GM12878 (cell line): ENCODE measurements at regions not wholly inside any gene's neighbourhood (a gene's known extent, or its start where the extent isn't known, plus 50 kb on each side); places are given as distances from the start of the nearest gene placed in this dataset.

Experiments used
- ZBTB4 ChIP-seq: fragments of 450-650 bp; formaldehyde crosslinking; IDR thresholded peaks from 2 replicates; pipeline ENCODE4 v1.4.0; 2022; ENCODE audit warnings: mild to moderate bottlenecking, moderate library complexity
- TF ChIP-seq, protein P1 (sequence below): fragments of 450-650 bp; IDR thresholded peaks from 2 replicates; pipeline ENCODE4 v1.6.1; 2017; ENCODE audit warnings: low read depth, mild to moderate bottlenecking, moderate library complexity
- TF ChIP-seq, protein P2 (sequence below), 3 experiments: IDR thresholded peaks in 2 of 3; conservative IDR thresholded peaks in 1 of 3; 2 replicates each; pipeline ENCODE4 v1.5.1; 2011; ENCODE audit warnings: low read depth in 3 of 3, low read length in 3 of 3, mild to moderate bottlenecking in 3 of 3, control low read depth in 2 of 3, moderate library complexity in 2 of 3, inconsistent platforms in 1 of 3, mixed read lengths in 1 of 3; ENCODE audit not compliant: control insufficient read depth in 2 of 3, insufficient read depth in 1 of 3; ENCODE audit errors: extremely low read depth in 1 of 3

GRCh38 chr5:35513612-35514011 is 104.1 kb upstream of the SPEF2 start:
- TF ChIP-seq, protein P1, sequence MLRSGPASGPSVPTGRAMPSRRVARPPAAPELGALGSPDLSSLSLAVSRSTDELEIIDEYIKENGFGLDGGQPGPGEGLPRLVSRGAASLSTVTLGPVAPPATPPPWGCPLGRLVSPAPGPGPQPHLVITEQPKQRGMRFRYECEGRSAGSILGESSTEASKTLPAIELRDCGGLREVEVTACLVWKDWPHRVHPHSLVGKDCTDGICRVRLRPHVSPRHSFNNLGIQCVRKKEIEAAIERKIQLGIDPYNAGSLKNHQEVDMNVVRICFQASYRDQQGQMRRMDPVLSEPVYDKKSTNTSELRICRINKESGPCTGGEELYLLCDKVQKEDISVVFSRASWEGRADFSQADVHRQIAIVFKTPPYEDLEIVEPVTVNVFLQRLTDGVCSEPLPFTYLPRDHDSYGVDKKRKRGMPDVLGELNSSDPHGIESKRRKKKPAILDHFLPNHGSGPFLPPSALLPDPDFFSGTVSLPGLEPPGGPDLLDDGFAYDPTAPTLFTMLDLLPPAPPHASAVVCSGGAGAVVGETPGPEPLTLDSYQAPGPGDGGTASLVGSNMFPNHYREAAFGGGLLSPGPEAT, result no peak
- no peak for TF ChIP-seq ZBTB4 (CRISPR knock-in tag)
- TF ChIP-seq, protein P2, sequence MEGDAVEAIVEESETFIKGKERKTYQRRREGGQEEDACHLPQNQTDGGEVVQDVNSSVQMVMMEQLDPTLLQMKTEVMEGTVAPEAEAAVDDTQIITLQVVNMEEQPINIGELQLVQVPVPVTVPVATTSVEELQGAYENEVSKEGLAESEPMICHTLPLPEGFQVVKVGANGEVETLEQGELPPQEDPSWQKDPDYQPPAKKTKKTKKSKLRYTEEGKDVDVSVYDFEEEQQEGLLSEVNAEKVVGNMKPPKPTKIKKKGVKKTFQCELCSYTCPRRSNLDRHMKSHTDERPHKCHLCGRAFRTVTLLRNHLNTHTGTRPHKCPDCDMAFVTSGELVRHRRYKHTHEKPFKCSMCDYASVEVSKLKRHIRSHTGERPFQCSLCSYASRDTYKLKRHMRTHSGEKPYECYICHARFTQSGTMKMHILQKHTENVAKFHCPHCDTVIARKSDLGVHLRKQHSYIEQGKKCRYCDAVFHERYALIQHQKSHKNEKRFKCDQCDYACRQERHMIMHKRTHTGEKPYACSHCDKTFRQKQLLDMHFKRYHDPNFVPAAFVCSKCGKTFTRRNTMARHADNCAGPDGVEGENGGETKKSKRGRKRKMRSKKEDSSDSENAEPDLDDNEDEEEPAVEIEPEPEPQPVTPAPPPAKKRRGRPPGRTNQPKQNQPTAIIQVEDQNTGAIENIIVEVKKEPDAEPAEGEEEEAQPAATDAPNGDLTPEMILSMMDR (IDR thresholded peaks at IDR 0.05 in 2 of 3, conservative IDR thresholded peaks at IDR 0.05 in 1 of 3; ENCODE audit: control insufficient read depth in 2 of 3, extremely low read depth in 1 of 3, insufficient read depth in 1 of 3, low read depth in 3 of 3, low read length in 3 of 3), result no peak
